Right lobe of liver (tissue), 4 donors: ENCODE measurements at regions not wholly inside any gene's neighbourhood (a gene's known extent, or its start where the extent isn't known, plus 50 kb on each side); places are given as distances from the start of the nearest gene placed in this dataset.

Source experiments
- POLR2A ChIP-seq: fragments of 450-650 bp; IDR thresholded peaks from one replicate; pipeline ENCODE4 v1.6.1; 2017; ENCODE audit warnings: antibody characterized with exemption, mild to moderate bottlenecking
- TF ChIP-seq, protein P1 (sequence below), 4 donors: fragments of 200-600 bp in 3 of 4; fragments of 450-650 bp in 1 of 4; IDR thresholded peaks; one replicate each; pipeline versions ENCODE4 v1.5.1 to v1.8.0; 2016 to 2022; ENCODE audit warnings: antibody characterized with exemption in 4 of 4, mild to moderate bottlenecking in 2 of 4
- donor health status: DM: no; HTN: no; CAD: no.
- donor health status: DM: no; HTN: no; CAD: no.
- donor health status: DM: no; HTN: yes; CAD: no.

- TF ChIP-seq, protein P1, sequence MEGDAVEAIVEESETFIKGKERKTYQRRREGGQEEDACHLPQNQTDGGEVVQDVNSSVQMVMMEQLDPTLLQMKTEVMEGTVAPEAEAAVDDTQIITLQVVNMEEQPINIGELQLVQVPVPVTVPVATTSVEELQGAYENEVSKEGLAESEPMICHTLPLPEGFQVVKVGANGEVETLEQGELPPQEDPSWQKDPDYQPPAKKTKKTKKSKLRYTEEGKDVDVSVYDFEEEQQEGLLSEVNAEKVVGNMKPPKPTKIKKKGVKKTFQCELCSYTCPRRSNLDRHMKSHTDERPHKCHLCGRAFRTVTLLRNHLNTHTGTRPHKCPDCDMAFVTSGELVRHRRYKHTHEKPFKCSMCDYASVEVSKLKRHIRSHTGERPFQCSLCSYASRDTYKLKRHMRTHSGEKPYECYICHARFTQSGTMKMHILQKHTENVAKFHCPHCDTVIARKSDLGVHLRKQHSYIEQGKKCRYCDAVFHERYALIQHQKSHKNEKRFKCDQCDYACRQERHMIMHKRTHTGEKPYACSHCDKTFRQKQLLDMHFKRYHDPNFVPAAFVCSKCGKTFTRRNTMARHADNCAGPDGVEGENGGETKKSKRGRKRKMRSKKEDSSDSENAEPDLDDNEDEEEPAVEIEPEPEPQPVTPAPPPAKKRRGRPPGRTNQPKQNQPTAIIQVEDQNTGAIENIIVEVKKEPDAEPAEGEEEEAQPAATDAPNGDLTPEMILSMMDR (IDR thresholded peaks at IDR 0.05): no peak
- no peak for TF ChIP-seq POLR2A
Observed at GRCh38 chr12:64560396-64561301, 49.6 kb upstream of the RASSF3 start.
